A549 (cell line): ENCODE measurements at regions not wholly inside any gene's neighbourhood (a gene's known extent, or its start where the extent isn't known, plus 50 kb on each side); places are given as distances from the start of the nearest gene placed in this dataset.

Source experiments
- ATAC-seq, 2 experiments: fragments of 200-7000 bp in 1 of 2; fragments of >200 bp in 1 of 2; cut with Nextera tagmentation in 1 of 2; cut with Tn5 transposase in 1 of 2; 3 replicates each; pipeline versions ENCODE4 v1.8.0 to v1.9.1; 2018 to 2020; ENCODE audit warnings: mild to moderate bottlenecking in 1 of 2, moderate library complexity in 1 of 2
- CTCF ChIA-PET: fragments of 300-600 bp; sonication (Branson Sonifier 250); formaldehyde crosslinking; extraction: SDS; loops from one replicate; lab custom pipeline; 2021; ENCODE audit warnings: antibody characterized with exemption, inconsistent platforms; lab: Yijun Ruan, JAX
- POLR2A ChIA-PET: fragments of 350-600 bp; formaldehyde crosslinking; extraction: SDS; loops from one replicate; lab custom pipeline; 2021; ENCODE audit warnings: antibody characterized with exemption, inconsistent platforms; lab: Yijun Ruan, JAX
- DNase-seq, 2 experiments: peaks; one replicate each; pipeline versions ENCODE4 v3.0.0 to v3.0.0-alpha.2; 2011 to 2016; ENCODE audit warnings: low read depth in 1 of 2, low spot score in 1 of 2
- FAIRE-seq: peaks from 2 replicates; lab custom pipeline; 2011; peaks lifted over from hg19 to GRCh38; lab: Jason Lieb, UNC
- H3K27ac ChIP-seq, 2 experiments: fragments of >200 bp; sonication (Bioruptor Twin); formaldehyde crosslinking; 3 replicates each; pipeline ENCODE4 v1.5.1; 2016 to 2017
- H3K4me1 ChIP-seq: fragments of >200 bp; sonication (Bioruptor Twin); formaldehyde crosslinking; 3 replicates; pipeline ENCODE4 v1.6.1; 2016
- H3K4me2 ChIP-seq: fragments of >200 bp; sonication (Bioruptor Twin); formaldehyde crosslinking; 3 replicates; pipeline ENCODE4 v1.6.1; 2016
- H3K4me3 ChIP-seq: fragments of >200 bp; sonication (Bioruptor Twin); formaldehyde crosslinking; 3 replicates; pipeline ENCODE4 v1.5.1; 2016
- H3K9me3 ChIP-seq: fragments of >200 bp; sonication (Bioruptor Twin); formaldehyde crosslinking; 3 replicates; pipeline ENCODE4 v1.6.1; 2016
- ATOH8 ChIP-seq: fragments of 250-450 bp; sonication (Bioruptor Pico); IDR thresholded peaks from 2 replicates; pipeline ENCODE4 v1.5.0; 2020; ENCODE audit warnings: low read depth, mild to moderate bottlenecking, moderate library complexity
- BHLHE40 ChIP-seq: IDR thresholded peaks from 2 replicates; pipeline ENCODE4 v1.6.1; 2012; ENCODE audit warnings: low read depth, low read length, inconsistent platforms
- CBX8 ChIP-seq: fragments of 200-600 bp; sonication (generic); IDR thresholded peaks from 2 replicates; pipeline ENCODE4 v1.6.1; 2016
- CEBPB ChIP-seq, 2 experiments: fragments of >200 bp in 1 of 2; sonication (Bioruptor Twin) in 1 of 2; formaldehyde crosslinking in 1 of 2; IDR thresholded peaks; 2 replicates each; pipeline ENCODE4 v1.6.1; 2012 to 2016
- CHD2 ChIP-seq: fragments of 150-350 bp; IDR thresholded peaks from 2 replicates; pipeline ENCODE4 v1.6.1; 2014; ENCODE audit warnings: low read length; ENCODE audit not compliant: partially characterized antibody
- EHMT2 ChIP-seq: fragments of 200-600 bp; sonication (generic); IDR thresholded peaks from 2 replicates; pipeline ENCODE4 v1.6.1; 2016; ENCODE audit warnings: antibody characterized with exemption, low read depth, mild to moderate bottlenecking, moderate library complexity
- ELK1 ChIP-seq: fragments of 150-350 bp; IDR thresholded peaks from 2 replicates; pipeline ENCODE4 v1.6.1; 2014; ENCODE audit warnings: low read depth, mild to moderate bottlenecking, low read length
- ESRRA ChIP-seq: fragments of 150-350 bp; IDR thresholded peaks from 2 replicates; pipeline ENCODE4 v1.6.1; 2014; ENCODE audit warnings: mild to moderate bottlenecking, low read length, borderline replicate concordance
- FOSL2 ChIP-seq, 2 experiments: fragments of 450-650 bp in 1 of 2; fragments of >200 bp in 1 of 2; sonication (Bioruptor Twin) in 1 of 2; formaldehyde crosslinking; IDR thresholded peaks; 2 replicates each; pipeline versions ENCODE4 v1.5.0 to v1.6.1; 2016 to 2020; ENCODE audit warnings: mild to moderate bottlenecking in 1 of 2, moderate library complexity in 1 of 2
- FOXS1 ChIP-seq: fragments of 250-450 bp; sonication (Bioruptor Pico); IDR thresholded peaks from 2 replicates; pipeline ENCODE4 v1.5.0; 2020; ENCODE audit warnings: mild to moderate bottlenecking, moderate library complexity
- HDAC2 ChIP-seq: fragments of 200-600 bp; sonication (generic); IDR thresholded peaks from 2 replicates; pipeline ENCODE4 v1.6.1; 2016
- HOXA7 ChIP-seq: fragments of 250-450 bp; sonication (Bioruptor Pico); IDR thresholded peaks from 2 replicates; pipeline ENCODE4 v1.5.0; 2020; ENCODE audit warnings: mild to moderate bottlenecking, moderate library complexity
- HOXB13 ChIP-seq: fragments of 250-450 bp; sonication (Bioruptor Pico); IDR thresholded peaks from 2 replicates; pipeline ENCODE4 v1.5.0; 2020; ENCODE audit warnings: low read depth, mild to moderate bottlenecking, moderate library complexity
- JUN ChIP-seq, 2 experiments: fragments of >200 bp; sonication (Bioruptor Twin); formaldehyde crosslinking; IDR thresholded peaks; 2 replicates in 1 of 2; 3 replicates in 1 of 2; pipeline ENCODE4 v1.6.1; 2016 to 2017
- JUNB ChIP-seq: fragments of >200 bp; sonication (Bioruptor Twin); formaldehyde crosslinking; IDR thresholded peaks from 2 replicates; pipeline ENCODE4 v1.6.1; 2016
- KDM1A ChIP-seq: fragments of 200-600 bp; sonication (generic); IDR thresholded peaks from 2 replicates; pipeline ENCODE4 v1.6.1; 2016; ENCODE audit warnings: low read depth, mild to moderate bottlenecking
- KDM5A ChIP-seq: fragments of 200-600 bp; sonication (generic); IDR thresholded peaks from 2 replicates; pipeline ENCODE4 v1.6.1; 2016; ENCODE audit warnings: antibody characterized with exemption, mild to moderate bottlenecking
- MAFK ChIP-seq: fragments of 450-650 bp; IDR thresholded peaks from 2 replicates; pipeline ENCODE4 v1.6.1; 2014; ENCODE audit not compliant: partially characterized antibody
- MAX ChIP-seq: IDR thresholded peaks from 2 replicates; pipeline ENCODE4 v1.6.1; 2012
- PHF8 ChIP-seq: fragments of 200-600 bp; sonication (generic); IDR thresholded peaks from 2 replicates; pipeline ENCODE4 v1.6.1; 2016; ENCODE audit warnings: low read depth, mild to moderate bottlenecking, antibody characterized with exemption, moderate library complexity, borderline replicate concordance
- POLR2AphosphoS2 ChIP-seq: conservative IDR thresholded peaks from 2 replicates; pipeline ENCODE4 v1.6.1; 2012; ENCODE audit warnings: low read length, improper control_type of control experiment, inconsistent platforms
- RARB ChIP-seq: fragments of 250-450 bp; sonication (Bioruptor Pico); IDR thresholded peaks from 2 replicates; pipeline ENCODE4 v1.8.0; 2021; ENCODE audit warnings: mild to moderate bottlenecking, moderate library complexity
- ZFP36 ChIP-seq: fragments of 450-650 bp; IDR thresholded peaks from 2 replicates; pipeline ENCODE4 v1.6.1; 2014; ENCODE audit warnings: borderline replicate concordance; ENCODE audit not compliant: partially characterized antibody
- ZNF302 ChIP-seq: fragments of 250-450 bp; sonication (Bioruptor Pico); IDR thresholded peaks from 2 replicates; pipeline ENCODE4 v1.9.0; 2021; ENCODE audit warnings: inconsistent platforms, mild to moderate bottlenecking, moderate library complexity
- WGBS: methylation state at CpG from one replicate; pipeline ENCODE4 v1.1.6; 2017; ENCODE audit errors: missing lambda C conversion rate; 5-methylcytosine and 5-hydroxymethylcytosine counted together
- TF ChIP-seq, protein P1 (sequence below): fragments of 200-600 bp; sonication (generic); IDR thresholded peaks from 2 replicates; pipeline ENCODE4 v1.6.1; 2016; ENCODE audit warnings: antibody characterized with exemption, mild to moderate bottlenecking, moderate library complexity
- TF ChIP-seq, protein P2 (sequence below): IDR thresholded peaks from 2 replicates; pipeline ENCODE4 v1.6.1; 2012; ENCODE audit warnings: low read depth, borderline replicate concordance
- TF ChIP-seq, protein P3 (sequence below): fragments of >200 bp; sonication (Bioruptor Twin); formaldehyde crosslinking; IDR thresholded peaks from 3 replicates; pipeline ENCODE4 v1.5.1; 2016

DNA sequence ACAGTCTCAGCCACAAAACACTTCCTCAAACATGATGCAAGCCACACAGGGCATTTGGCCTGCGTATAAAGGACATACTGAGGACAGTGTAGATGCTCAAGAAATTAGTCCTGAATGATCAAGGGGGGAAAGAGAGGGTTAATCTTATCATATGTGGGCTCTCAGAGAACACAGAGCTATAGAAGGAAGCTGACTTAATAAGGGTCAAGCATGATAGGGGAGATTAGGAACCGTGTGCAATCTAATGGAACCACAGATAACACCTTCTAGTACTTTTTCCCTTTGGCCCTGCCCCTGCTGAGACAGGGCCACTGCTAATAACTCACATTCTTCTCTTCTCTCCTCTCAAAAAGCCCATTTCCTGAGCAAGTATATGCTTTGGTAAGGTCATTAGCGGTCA is 114.1 kb upstream of the ADAMTS9 start:
- no peaks in the 10 kb centered on the region for H3K4me1 ChIP-seq
- no peak for TF ChIP-seq HDAC2
- TF ChIP-seq, protein P1, sequence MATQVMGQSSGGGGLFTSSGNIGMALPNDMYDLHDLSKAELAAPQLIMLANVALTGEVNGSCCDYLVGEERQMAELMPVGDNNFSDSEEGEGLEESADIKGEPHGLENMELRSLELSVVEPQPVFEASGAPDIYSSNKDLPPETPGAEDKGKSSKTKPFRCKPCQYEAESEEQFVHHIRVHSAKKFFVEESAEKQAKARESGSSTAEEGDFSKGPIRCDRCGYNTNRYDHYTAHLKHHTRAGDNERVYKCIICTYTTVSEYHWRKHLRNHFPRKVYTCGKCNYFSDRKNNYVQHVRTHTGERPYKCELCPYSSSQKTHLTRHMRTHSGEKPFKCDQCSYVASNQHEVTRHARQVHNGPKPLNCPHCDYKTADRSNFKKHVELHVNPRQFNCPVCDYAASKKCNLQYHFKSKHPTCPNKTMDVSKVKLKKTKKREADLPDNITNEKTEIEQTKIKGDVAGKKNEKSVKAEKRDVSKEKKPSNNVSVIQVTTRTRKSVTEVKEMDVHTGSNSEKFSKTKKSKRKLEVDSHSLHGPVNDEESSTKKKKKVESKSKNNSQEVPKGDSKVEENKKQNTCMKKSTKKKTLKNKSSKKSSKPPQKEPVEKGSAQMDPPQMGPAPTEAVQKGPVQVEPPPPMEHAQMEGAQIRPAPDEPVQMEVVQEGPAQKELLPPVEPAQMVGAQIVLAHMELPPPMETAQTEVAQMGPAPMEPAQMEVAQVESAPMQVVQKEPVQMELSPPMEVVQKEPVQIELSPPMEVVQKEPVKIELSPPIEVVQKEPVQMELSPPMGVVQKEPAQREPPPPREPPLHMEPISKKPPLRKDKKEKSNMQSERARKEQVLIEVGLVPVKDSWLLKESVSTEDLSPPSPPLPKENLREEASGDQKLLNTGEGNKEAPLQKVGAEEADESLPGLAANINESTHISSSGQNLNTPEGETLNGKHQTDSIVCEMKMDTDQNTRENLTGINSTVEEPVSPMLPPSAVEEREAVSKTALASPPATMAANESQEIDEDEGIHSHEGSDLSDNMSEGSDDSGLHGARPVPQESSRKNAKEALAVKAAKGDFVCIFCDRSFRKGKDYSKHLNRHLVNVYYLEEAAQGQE: no peak
- TF ChIP-seq PHF8: no peak
- TF ChIP-seq ESRRA: no peak
- TF ChIP-seq, protein P2, sequence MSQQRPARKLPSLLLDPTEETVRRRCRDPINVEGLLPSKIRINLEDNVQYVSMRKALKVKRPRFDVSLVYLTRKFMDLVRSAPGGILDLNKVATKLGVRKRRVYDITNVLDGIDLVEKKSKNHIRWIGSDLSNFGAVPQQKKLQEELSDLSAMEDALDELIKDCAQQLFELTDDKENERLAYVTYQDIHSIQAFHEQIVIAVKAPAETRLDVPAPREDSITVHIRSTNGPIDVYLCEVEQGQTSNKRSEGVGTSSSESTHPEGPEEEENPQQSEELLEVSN: no peak
- TF ChIP-seq POLR2AphosphoS2: no peak
- no peak for TF ChIP-seq ATOH8 (CRISPR knock-in tag)
- no peak for TF ChIP-seq HOXA7 (CRISPR knock-in tag)
- no peak for TF ChIP-seq RARB
- no peak for TF ChIP-seq ZFP36
- no peak for TF ChIP-seq KDM5A
- no peak for TF ChIP-seq BHLHE40
- TF ChIP-seq CHD2: no peak
- no peak for TF ChIP-seq FOSL2 (IDR thresholded peaks at IDR 0.05)
- no peak for TF ChIP-seq FOSL2 (CRISPR knock-in tag; IDR thresholded peaks at IDR 0.05)
- TF ChIP-seq ELK1: no peak
- no peak for TF ChIP-seq MAFK
- TF ChIP-seq ZNF302 (CRISPR knock-in tag): no peak
- TF ChIP-seq FOXS1 (CRISPR knock-in tag): no peak
- TF ChIP-seq JUN (IDR thresholded peaks at IDR 0.05): no peak
- TF ChIP-seq JUNB: no peak
- CTCF ChIA-PET: no interaction called here
- 14% methylated on average over 3 of the region's 3 CpGs for WGBS
- no peak overlapping the region for H3K4me2 ChIP-seq
- ATAC-seq (no peak), FAIRE-seq (no peak), DNase-seq (no peak)
- no peaks in the 10 kb centered on the region for H3K9me3 ChIP-seq
- H3K4me3 ChIP-seq: no peak overlapping the region
- no peak overlapping the region for H3K27ac ChIP-seq
- POLR2A ChIA-PET: no interaction called here

- POLR2A ChIA-PET: no interaction called here
- WGBS: 42% methylated on average over 8 of the region's 8 CpGs
- DNase-seq (no peak), FAIRE-seq (no peak), ATAC-seq (no peak)
- no peak overlapping the region for H3K4me2 ChIP-seq
- H3K9me3 ChIP-seq: no peaks in the 10 kb centered on the region
- H3K4me1 ChIP-seq: no peaks in the 10 kb centered on the region
- H3K4me3 ChIP-seq: no peak overlapping the region
- TF ChIP-seq HOXB13 (CRISPR knock-in tag): no peak
- no peak for TF ChIP-seq ATOH8 (CRISPR knock-in tag)
- TF ChIP-seq FOXS1 (CRISPR knock-in tag): no peak
- TF ChIP-seq, protein P3, sequence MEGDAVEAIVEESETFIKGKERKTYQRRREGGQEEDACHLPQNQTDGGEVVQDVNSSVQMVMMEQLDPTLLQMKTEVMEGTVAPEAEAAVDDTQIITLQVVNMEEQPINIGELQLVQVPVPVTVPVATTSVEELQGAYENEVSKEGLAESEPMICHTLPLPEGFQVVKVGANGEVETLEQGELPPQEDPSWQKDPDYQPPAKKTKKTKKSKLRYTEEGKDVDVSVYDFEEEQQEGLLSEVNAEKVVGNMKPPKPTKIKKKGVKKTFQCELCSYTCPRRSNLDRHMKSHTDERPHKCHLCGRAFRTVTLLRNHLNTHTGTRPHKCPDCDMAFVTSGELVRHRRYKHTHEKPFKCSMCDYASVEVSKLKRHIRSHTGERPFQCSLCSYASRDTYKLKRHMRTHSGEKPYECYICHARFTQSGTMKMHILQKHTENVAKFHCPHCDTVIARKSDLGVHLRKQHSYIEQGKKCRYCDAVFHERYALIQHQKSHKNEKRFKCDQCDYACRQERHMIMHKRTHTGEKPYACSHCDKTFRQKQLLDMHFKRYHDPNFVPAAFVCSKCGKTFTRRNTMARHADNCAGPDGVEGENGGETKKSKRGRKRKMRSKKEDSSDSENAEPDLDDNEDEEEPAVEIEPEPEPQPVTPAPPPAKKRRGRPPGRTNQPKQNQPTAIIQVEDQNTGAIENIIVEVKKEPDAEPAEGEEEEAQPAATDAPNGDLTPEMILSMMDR: no peak
- no peak for TF ChIP-seq CBX8
- no peak for TF ChIP-seq EHMT2
- TF ChIP-seq ESRRA: no peak
- TF ChIP-seq, protein P2: no peak
- no peak for TF ChIP-seq MAX
- no peak for TF ChIP-seq CEBPB (IDR thresholded peaks at IDR 0.05)
- TF ChIP-seq KDM1A: no peak
- no peak overlapping the region for H3K27ac ChIP-seq
- CTCF ChIA-PET: no interaction called here
Observed at GRCh38 chr3:64799606-64800005, 111.8 kb upstream of the ADAMTS9 start.
